GOT3 (cell line): ENCODE measurements at regions not wholly inside any gene's neighbourhood (a gene's known extent, or its start where the extent isn't known, plus 50 kb on each side); places are given as distances from the start of the nearest gene placed in this dataset.

ENCODE experiments used
- DNase-seq: peaks from one replicate; lab custom pipeline; 2025; ENCODE audit warnings: mixed read lengths; lab: John Stamatoyannopoulos, UW

- no peak for DNase-seq
These were observed 627.9 kb downstream of the KCTD16 start for GRCh38 chr5:144798595-144798994.

- no peak for DNase-seq
These were observed 624.2 kb downstream of the KCTD16 start for GRCh38 chr5:144794922-144795321.

GRCh38 chr5:144788556-144788955 is 617.9 kb downstream of the KCTD16 start:
- DNase-seq: no peak

- no peak for DNase-seq
These were observed 617.4 kb downstream of the KCTD16 start for GRCh38 chr5:144788046-144788445.

- no peak for DNase-seq
These were observed 608.7 kb downstream of the KCTD16 start for GRCh38 chr5:144779368-144779767.

- DNase-seq: no peak
These were observed 607.9 kb downstream of the KCTD16 start for GRCh38 chr5:144778561-144778960.

GRCh38 chr5:144774197-144774596 is 603.5 kb downstream of the KCTD16 start:
- DNase-seq: no peak

GRCh38 chr5:144773628-144774027 is 603.0 kb downstream of the KCTD16 start:
- DNase-seq: no peak

- DNase-seq: no peak
These were observed 601.1 kb downstream of the KCTD16 start for GRCh38 chr5:144771802-144772201.

- DNase-seq: no peak
These were observed 571.7 kb downstream of the KCTD16 start for GRCh38 chr5:144742361-144742760.

GRCh38 chr5:144731786-144732185 is 561.1 kb downstream of the KCTD16 start:
- no peak for DNase-seq

GRCh38 chr5:144712090-144712489 is 541.4 kb downstream of the KCTD16 start:
- DNase-seq: no peak

- no peak for DNase-seq
These were observed 540.5 kb downstream of the KCTD16 start for GRCh38 chr5:144711172-144711571.

- DNase-seq: no peak
These were observed 540.0 kb downstream of the KCTD16 start for GRCh38 chr5:144710637-144711036.

GRCh38 chr5:144703776-144704175 is 533.1 kb downstream of the KCTD16 start:
- no peak for DNase-seq

GRCh38 chr5:144698484-144698883 is 527.8 kb downstream of the KCTD16 start:
- DNase-seq: no peak

- peak; percentile 18 for DNase-seq
These were observed 527.2 kb downstream of the KCTD16 start for GRCh38 chr5:144697847-144698262.

- DNase-seq: no peak
These were observed 521.3 kb downstream of the KCTD16 start for GRCh38 chr5:144691936-144692335.

- DNase-seq: no peak
These were observed 514.2 kb downstream of the KCTD16 start for GRCh38 chr5:144684899-144685298.

- DNase-seq: no peak
These were observed 510.0 kb downstream of the KCTD16 start for GRCh38 chr5:144680711-144681110.

GRCh38 chr5:144671066-144671465 is 500.4 kb downstream of the KCTD16 start:
- DNase-seq: no peak

GRCh38 chr5:144659634-144660227 is 489.1 kb downstream of the KCTD16 start:
- DNase-seq: no peak

- no peak for DNase-seq
These were observed 473.6 kb downstream of the KCTD16 start for GRCh38 chr5:144644317-144644716.

- no peak for DNase-seq
These were observed 468.1 kb downstream of the KCTD16 start for GRCh38 chr5:144638787-144639186.
